A549 (cell line): ENCODE measurements at regions not wholly inside any gene's neighbourhood (a gene's known extent, or its start where the extent isn't known, plus 50 kb on each side); places are given as distances from the start of the nearest gene placed in this dataset.

Experiments used
- ATAC-seq, 2 experiments: fragments of 200-7000 bp in 1 of 2; fragments of >200 bp in 1 of 2; cut with Nextera tagmentation in 1 of 2; cut with Tn5 transposase in 1 of 2; 3 replicates each; pipeline versions ENCODE4 v1.8.0 to v1.9.1; 2018 to 2020; ENCODE audit warnings: mild to moderate bottlenecking in 1 of 2, moderate library complexity in 1 of 2
- CTCF ChIA-PET: fragments of 300-600 bp; sonication (Branson Sonifier 250); formaldehyde crosslinking; extraction: SDS; loops from one replicate; lab custom pipeline; 2021; ENCODE audit warnings: antibody characterized with exemption, inconsistent platforms; lab: Yijun Ruan, JAX
- POLR2A ChIA-PET: fragments of 350-600 bp; formaldehyde crosslinking; extraction: SDS; loops from one replicate; lab custom pipeline; 2021; ENCODE audit warnings: antibody characterized with exemption, inconsistent platforms; lab: Yijun Ruan, JAX
- DNase-seq, 2 experiments: peaks; one replicate each; pipeline versions ENCODE4 v3.0.0 to v3.0.0-alpha.2; 2011 to 2016; ENCODE audit warnings: low read depth in 1 of 2, low spot score in 1 of 2
- FAIRE-seq: peaks from 2 replicates; lab custom pipeline; 2011; peaks lifted over from hg19 to GRCh38; lab: Jason Lieb, UNC
- H3K27ac ChIP-seq, 2 experiments: fragments of >200 bp; sonication (Bioruptor Twin); formaldehyde crosslinking; 3 replicates each; pipeline ENCODE4 v1.5.1; 2016 to 2017
- H3K4me1 ChIP-seq: fragments of >200 bp; sonication (Bioruptor Twin); formaldehyde crosslinking; 3 replicates; pipeline ENCODE4 v1.6.1; 2016
- H3K4me2 ChIP-seq: fragments of >200 bp; sonication (Bioruptor Twin); formaldehyde crosslinking; 3 replicates; pipeline ENCODE4 v1.6.1; 2016
- H3K4me3 ChIP-seq: fragments of >200 bp; sonication (Bioruptor Twin); formaldehyde crosslinking; 3 replicates; pipeline ENCODE4 v1.5.1; 2016
- H3K9me3 ChIP-seq: fragments of >200 bp; sonication (Bioruptor Twin); formaldehyde crosslinking; 3 replicates; pipeline ENCODE4 v1.6.1; 2016
- BHLHE40 ChIP-seq: IDR thresholded peaks from 2 replicates; pipeline ENCODE4 v1.6.1; 2012; ENCODE audit warnings: low read depth, low read length, inconsistent platforms
- CBX2 ChIP-seq: fragments of 200-600 bp; sonication (generic); IDR thresholded peaks from 2 replicates; pipeline ENCODE4 v1.6.1; 2016; ENCODE audit warnings: low read depth, mild to moderate bottlenecking, borderline replicate concordance
- CBX8 ChIP-seq: fragments of 200-600 bp; sonication (generic); IDR thresholded peaks from 2 replicates; pipeline ENCODE4 v1.6.1; 2016
- CHD2 ChIP-seq: fragments of 150-350 bp; IDR thresholded peaks from 2 replicates; pipeline ENCODE4 v1.6.1; 2014; ENCODE audit warnings: low read length; ENCODE audit not compliant: partially characterized antibody
- EHMT2 ChIP-seq: fragments of 200-600 bp; sonication (generic); IDR thresholded peaks from 2 replicates; pipeline ENCODE4 v1.6.1; 2016; ENCODE audit warnings: antibody characterized with exemption, low read depth, mild to moderate bottlenecking, moderate library complexity
- FOXS1 ChIP-seq: fragments of 250-450 bp; sonication (Bioruptor Pico); IDR thresholded peaks from 2 replicates; pipeline ENCODE4 v1.5.0; 2020; ENCODE audit warnings: mild to moderate bottlenecking, moderate library complexity
- GATA3 ChIP-seq: IDR thresholded peaks from 2 replicates; pipeline ENCODE4 v1.6.1; 2012; ENCODE audit warnings: borderline replicate concordance
- HDAC2 ChIP-seq: fragments of 200-600 bp; sonication (generic); IDR thresholded peaks from 2 replicates; pipeline ENCODE4 v1.6.1; 2016
- HEYL ChIP-seq: fragments of 250-450 bp; sonication (Bioruptor Pico); IDR thresholded peaks from 2 replicates; pipeline ENCODE4 v1.8.0; 2021; ENCODE audit warnings: mild to moderate bottlenecking, moderate library complexity
- HOXB13 ChIP-seq: fragments of 250-450 bp; sonication (Bioruptor Pico); IDR thresholded peaks from 2 replicates; pipeline ENCODE4 v1.5.0; 2020; ENCODE audit warnings: low read depth, mild to moderate bottlenecking, moderate library complexity
- HOXB5 ChIP-seq: fragments of 250-450 bp; sonication (Bioruptor Pico); IDR thresholded peaks from 2 replicates; pipeline ENCODE4 v1.5.0; 2020; ENCODE audit warnings: mild to moderate bottlenecking, moderate library complexity
- JUN ChIP-seq, 2 experiments: fragments of >200 bp; sonication (Bioruptor Twin); formaldehyde crosslinking; IDR thresholded peaks; 2 replicates in 1 of 2; 3 replicates in 1 of 2; pipeline ENCODE4 v1.6.1; 2016 to 2017
- JUNB ChIP-seq: fragments of >200 bp; sonication (Bioruptor Twin); formaldehyde crosslinking; IDR thresholded peaks from 2 replicates; pipeline ENCODE4 v1.6.1; 2016
- KDM1A ChIP-seq: fragments of 200-600 bp; sonication (generic); IDR thresholded peaks from 2 replicates; pipeline ENCODE4 v1.6.1; 2016; ENCODE audit warnings: low read depth, mild to moderate bottlenecking
- NPAS2 ChIP-seq: fragments of 250-450 bp; sonication (Bioruptor Pico); IDR thresholded peaks from 2 replicates; pipeline ENCODE4 v1.8.0; 2022; ENCODE audit warnings: mild to moderate bottlenecking, moderate library complexity, borderline replicate concordance
- RAD21 ChIP-seq, 2 experiments: fragments of >200 bp in 1 of 2; sonication (Bioruptor Twin) in 1 of 2; formaldehyde crosslinking in 1 of 2; IDR thresholded peaks in 1 of 2; conservative IDR thresholded peaks in 1 of 2; 2 replicates in 1 of 2; 3 replicates in 1 of 2; pipeline ENCODE4 v1.6.1; 2012 to 2018; ENCODE audit warnings: inconsistent platforms in 1 of 2
- RARB ChIP-seq: fragments of 250-450 bp; sonication (Bioruptor Pico); IDR thresholded peaks from 2 replicates; pipeline ENCODE4 v1.8.0; 2021; ENCODE audit warnings: mild to moderate bottlenecking, moderate library complexity
- RFX5 ChIP-seq: fragments of 450-650 bp; IDR thresholded peaks from 2 replicates; pipeline ENCODE4 v1.7.1; 2014; ENCODE audit warnings: antibody characterized with exemption, mild to moderate bottlenecking, moderate library complexity
- SREBF2 ChIP-seq: fragments of 450-650 bp; IDR thresholded peaks from 2 replicates; pipeline ENCODE4 v1.6.1; 2014; ENCODE audit warnings: mild to moderate bottlenecking, moderate library complexity
- TFCP2L1 ChIP-seq: fragments of 250-450 bp; sonication (Bioruptor Pico); IDR thresholded peaks from 2 replicates; pipeline ENCODE4 v1.5.0; 2021; ENCODE audit warnings: mild to moderate bottlenecking
- ZNF302 ChIP-seq: fragments of 250-450 bp; sonication (Bioruptor Pico); IDR thresholded peaks from 2 replicates; pipeline ENCODE4 v1.9.0; 2021; ENCODE audit warnings: inconsistent platforms, mild to moderate bottlenecking, moderate library complexity
- ZSCAN20 ChIP-seq: fragments of 250-450 bp; sonication (Bioruptor Pico); IDR thresholded peaks from 2 replicates; pipeline ENCODE4 v1.8.0; 2022; ENCODE audit warnings: mild to moderate bottlenecking, moderate library complexity
- WGBS: methylation state at CpG from one replicate; pipeline ENCODE4 v1.1.6; 2017; ENCODE audit errors: missing lambda C conversion rate; 5-methylcytosine and 5-hydroxymethylcytosine counted together
- TF ChIP-seq, protein P1 (sequence below): IDR thresholded peaks from 2 replicates; pipeline ENCODE4 v1.6.1; 2012
- TF ChIP-seq, protein P2 (sequence below): fragments of 250-450 bp; sonication (Bioruptor Pico); IDR thresholded peaks from 2 replicates; pipeline ENCODE4 v1.5.0; 2021; ENCODE audit warnings: mild to moderate bottlenecking, moderate library complexity, borderline replicate concordance
- TF ChIP-seq, protein P3 (sequence below): IDR thresholded peaks from 2 replicates; pipeline ENCODE4 v1.6.1; 2012; ENCODE audit warnings: low read depth, borderline replicate concordance

DNA sequence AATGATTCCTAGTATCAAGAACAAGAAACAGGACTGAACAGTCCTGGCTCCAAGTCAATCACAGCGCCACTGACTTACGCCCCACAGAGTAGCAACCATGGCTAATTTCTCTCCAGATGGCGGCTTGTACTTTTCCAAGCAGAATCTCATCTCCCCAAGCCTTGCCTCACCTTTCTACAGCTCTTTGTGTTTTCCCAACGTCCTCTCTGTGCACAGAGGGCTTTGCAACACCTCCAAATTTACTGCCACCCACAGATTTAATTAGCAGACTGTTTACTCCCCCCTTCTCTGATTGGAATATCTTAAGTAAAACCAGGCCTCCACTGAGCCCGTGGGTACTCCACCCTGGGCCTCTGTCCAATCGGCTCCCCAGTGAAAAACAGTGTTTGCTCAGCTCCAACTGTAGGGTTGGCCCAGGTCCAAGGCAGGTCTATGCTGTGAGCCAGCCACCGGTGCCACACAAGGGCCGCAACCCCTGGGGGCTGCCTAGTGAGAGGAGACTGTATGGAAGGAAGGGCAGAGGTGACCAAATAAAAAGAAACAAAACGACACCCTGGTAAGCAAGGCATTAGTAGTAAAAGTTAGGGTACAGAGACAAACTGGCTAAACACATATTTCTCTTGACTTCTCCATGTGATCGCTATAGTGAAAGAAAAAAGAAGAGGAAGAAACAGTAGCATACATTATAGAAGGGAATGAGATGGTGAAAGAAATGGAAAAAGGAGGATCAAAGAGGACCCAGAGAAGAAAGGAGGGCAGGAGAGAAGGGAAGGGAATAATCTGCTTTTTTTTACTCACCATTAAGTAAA lies 128.4 kb upstream of the SOD1 start:
- Histone ChIP-seq H3K4me1 (0 out of 3 replicates have a peak, but pooled peaks cover 4% of the 10 kb centered on the region), H3K4me2 (no peak overlapping the region), H3K9me3 (no peaks in the 10 kb centered on the region), H3K4me3 (no peak overlapping the region), H3K27ac (no peak overlapping the region)
- FAIRE-seq: no peak
- ChIA-PET POLR2A (no interaction called here), CTCF (interaction anchor here (0.7 kb wide), 1 partner anchor 334 kb away, joined by 4 read pairs; no protein-coding TSS in a partner anchor)
- TF ChIP-seq TFCP2L1 (CRISPR knock-in tag): no peak
- TF ChIP-seq CBX2: no peak
- TF ChIP-seq RFX5: no peak
- no peak for TF ChIP-seq SREBF2
- TF ChIP-seq NPAS2 (CRISPR knock-in tag): no peak
- TF ChIP-seq HDAC2: no peak
- TF ChIP-seq, protein P1, sequence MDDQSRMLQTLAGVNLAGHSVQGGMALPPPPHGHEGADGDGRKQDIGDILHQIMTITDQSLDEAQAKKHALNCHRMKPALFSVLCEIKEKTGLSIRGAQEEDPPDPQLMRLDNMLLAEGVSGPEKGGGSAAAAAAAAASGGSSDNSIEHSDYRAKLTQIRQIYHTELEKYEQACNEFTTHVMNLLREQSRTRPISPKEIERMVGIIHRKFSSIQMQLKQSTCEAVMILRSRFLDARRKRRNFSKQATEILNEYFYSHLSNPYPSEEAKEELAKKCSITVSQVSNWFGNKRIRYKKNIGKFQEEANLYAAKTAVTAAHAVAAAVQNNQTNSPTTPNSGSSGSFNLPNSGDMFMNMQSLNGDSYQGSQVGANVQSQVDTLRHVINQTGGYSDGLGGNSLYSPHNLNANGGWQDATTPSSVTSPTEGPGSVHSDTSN: no peak
- TF ChIP-seq BHLHE40: no peak
- TF ChIP-seq HOXB13 (CRISPR knock-in tag): no peak
- TF ChIP-seq RARB (CRISPR knock-in tag): no peak
- no peak for TF ChIP-seq ZNF302 (CRISPR knock-in tag)
- TF ChIP-seq CHD2: no peak
- TF ChIP-seq, protein P2, sequence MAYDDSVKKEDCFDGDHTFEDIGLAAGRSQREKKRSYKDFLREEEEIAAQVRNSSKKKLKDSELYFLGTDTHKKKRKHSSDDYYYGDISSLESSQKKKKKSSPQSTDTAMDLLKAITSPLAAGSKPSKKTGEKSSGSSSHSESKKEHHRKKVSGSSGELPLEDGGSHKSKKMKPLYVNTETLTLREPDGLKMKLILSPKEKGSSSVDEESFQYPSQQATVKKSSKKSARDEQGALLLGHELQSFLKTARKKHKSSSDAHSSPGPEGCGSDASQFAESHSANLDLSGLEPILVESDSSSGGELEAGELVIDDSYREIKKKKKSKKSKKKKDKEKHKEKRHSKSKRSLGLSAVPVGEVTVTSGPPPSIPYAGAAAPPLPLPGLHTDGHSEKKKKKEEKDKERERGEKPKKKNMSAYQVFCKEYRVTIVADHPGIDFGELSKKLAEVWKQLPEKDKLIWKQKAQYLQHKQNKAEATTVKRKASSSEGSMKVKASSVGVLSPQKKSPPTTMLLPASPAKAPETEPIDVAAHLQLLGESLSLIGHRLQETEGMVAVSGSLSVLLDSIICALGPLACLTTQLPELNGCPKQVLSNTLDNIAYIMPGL: no peak
- no peak for TF ChIP-seq EHMT2
- 47% methylated on average over 10 of the region's 10 CpGs for WGBS
- no peak for ATAC-seq
- DNase-seq: no peak

DNA sequence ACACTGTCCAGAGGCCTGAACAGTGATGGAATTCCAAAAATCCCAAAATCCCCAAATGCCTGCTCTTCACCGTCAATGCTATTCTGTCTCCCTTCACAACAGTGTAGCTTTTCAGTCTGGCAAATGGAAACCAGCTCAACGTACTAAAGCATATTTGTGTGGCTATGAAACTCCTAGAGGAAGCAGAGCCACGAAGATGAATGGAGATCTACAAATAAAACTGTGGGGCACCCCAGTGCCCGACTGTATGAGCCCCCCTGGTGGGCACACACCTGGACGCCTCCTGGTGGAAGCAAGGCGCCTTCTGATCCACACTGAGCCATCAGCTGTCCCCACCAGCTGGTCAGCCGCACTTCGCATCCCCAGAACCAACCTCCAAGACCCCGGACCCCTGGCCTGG lies 129.1 kb upstream of the SOD1 start:
- FAIRE-seq: no peak
- TF ChIP-seq RAD21 (conservative IDR thresholded peaks at IDR 0.05 in 1 of 2, IDR thresholded peaks at IDR 0.05 in 1 of 2) (no peak), ZSCAN20 (CRISPR knock-in tag) (no peak), CHD2 (no peak), KDM1A (no peak), FOXS1 (no peak), HOXB5 (CRISPR knock-in tag) (no peak), JUN (IDR thresholded peaks at IDR 0.05) (no peak), CBX8 (no peak), HEYL (no peak), GATA3 (no peak), JUNB (no peak)
- TF ChIP-seq, protein P3, sequence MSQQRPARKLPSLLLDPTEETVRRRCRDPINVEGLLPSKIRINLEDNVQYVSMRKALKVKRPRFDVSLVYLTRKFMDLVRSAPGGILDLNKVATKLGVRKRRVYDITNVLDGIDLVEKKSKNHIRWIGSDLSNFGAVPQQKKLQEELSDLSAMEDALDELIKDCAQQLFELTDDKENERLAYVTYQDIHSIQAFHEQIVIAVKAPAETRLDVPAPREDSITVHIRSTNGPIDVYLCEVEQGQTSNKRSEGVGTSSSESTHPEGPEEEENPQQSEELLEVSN: no peak
- ChIA-PET POLR2A (no interaction called here), CTCF (interaction anchor here (0.7 kb wide), 1 partner anchor 333 kb away, joined by 4 read pairs; no protein-coding TSS in a partner anchor)
- Histone ChIP-seq H3K4me2 (no peak overlapping the region), H3K27ac (no peak overlapping the region), H3K4me1 (0 out of 3 replicates have a peak, but pooled peaks cover 4% of the 10 kb centered on the region), H3K4me3 (no peak overlapping the region), H3K9me3 (no peaks in the 10 kb centered on the region)
- no peak for ATAC-seq
- DNase-seq: no peak
- 52% methylated on average over 9 of the region's 9 CpGs for WGBS
